ENCODE measurements at regions not wholly inside any gene's neighbourhood (a gene's known extent, or its start where the extent isn't known, plus 50 kb on each side); places are given as distances from the start of the nearest gene placed in this dataset.

DNA sequence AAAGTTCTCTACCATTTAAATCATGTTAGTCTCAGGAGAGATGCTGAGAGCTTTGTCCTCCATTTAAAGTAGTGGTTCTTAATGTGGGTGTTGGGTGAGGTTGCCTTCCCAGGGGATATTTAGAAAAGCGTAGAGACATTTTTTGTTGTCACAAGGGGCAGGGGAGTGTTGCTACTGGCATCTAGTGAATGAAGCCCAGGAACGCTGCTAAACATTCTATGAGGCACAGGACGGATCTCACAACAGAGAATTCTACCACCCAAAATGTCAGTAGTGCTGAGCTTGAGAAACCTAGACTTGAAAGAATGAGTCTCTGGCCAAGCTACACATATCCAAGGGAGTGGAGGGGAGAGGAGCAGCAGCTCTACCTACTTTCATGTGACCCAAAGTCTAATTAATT, 60.7 kb upstream of the CTNNB1 start:
- TF ChIP-seq, protein P1, sequence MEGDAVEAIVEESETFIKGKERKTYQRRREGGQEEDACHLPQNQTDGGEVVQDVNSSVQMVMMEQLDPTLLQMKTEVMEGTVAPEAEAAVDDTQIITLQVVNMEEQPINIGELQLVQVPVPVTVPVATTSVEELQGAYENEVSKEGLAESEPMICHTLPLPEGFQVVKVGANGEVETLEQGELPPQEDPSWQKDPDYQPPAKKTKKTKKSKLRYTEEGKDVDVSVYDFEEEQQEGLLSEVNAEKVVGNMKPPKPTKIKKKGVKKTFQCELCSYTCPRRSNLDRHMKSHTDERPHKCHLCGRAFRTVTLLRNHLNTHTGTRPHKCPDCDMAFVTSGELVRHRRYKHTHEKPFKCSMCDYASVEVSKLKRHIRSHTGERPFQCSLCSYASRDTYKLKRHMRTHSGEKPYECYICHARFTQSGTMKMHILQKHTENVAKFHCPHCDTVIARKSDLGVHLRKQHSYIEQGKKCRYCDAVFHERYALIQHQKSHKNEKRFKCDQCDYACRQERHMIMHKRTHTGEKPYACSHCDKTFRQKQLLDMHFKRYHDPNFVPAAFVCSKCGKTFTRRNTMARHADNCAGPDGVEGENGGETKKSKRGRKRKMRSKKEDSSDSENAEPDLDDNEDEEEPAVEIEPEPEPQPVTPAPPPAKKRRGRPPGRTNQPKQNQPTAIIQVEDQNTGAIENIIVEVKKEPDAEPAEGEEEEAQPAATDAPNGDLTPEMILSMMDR (IDR thresholded peaks at IDR 0.05), result no peak
- no peak for TF ChIP-seq POLR2AphosphoS5 (IDR thresholded peaks at IDR 0.05; ENCODE audit: insufficient read depth in 1 of 2, low read depth in 1 of 2)
